ENCODE measurements at regions not wholly inside any gene's neighbourhood (a gene's known extent, or its start where the extent isn't known, plus 50 kb on each side); places are given as distances from the start of the nearest gene placed in this dataset.
"Not testable (repeated sequence)": the region's sequence is repeated elsewhere in the genome, so short reads cannot be mapped to it uniquely, and the experiment has no call there.

- no peak for DNase-seq
Measured at GRCh38 chr6:12479881-12480280, 189.7 kb downstream of the EDN1 start.

GRCh38 chr6:12480379-12480778, 190.2 kb downstream of the EDN1 start:
- DNase-seq = no peak

DNA sequence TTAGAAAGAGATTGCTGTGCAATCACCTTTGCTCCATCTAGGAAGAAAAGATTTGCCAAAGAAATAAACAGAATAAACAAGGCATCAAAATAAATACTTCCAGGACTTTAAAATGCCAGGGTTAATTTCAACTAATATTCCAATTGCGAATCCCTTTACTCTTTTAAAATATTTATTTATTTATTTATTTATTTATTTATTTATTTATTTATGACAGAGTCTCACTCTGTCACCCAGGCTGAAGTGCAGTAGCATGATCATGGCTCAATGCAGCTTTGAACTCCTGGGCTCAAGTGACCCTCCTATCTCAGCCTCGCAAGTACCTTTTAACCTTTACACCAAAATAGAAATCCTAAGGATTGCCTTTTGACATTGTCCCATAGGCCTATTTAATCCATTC, 191.1 kb downstream of the EDN1 start:
- DNase-seq = no peak

- DNase-seq = no peak
Measured at GRCh38 chr6:12481850-12482249, 191.7 kb downstream of the EDN1 start.

GRCh38 chr6:12482386-12483375, 192.5 kb downstream of the EDN1 start:
- no peak for DNase-seq

GRCh38 chr6:12483712-12484111, 193.6 kb downstream of the EDN1 start:
- DNase-seq = no peak

DNA sequence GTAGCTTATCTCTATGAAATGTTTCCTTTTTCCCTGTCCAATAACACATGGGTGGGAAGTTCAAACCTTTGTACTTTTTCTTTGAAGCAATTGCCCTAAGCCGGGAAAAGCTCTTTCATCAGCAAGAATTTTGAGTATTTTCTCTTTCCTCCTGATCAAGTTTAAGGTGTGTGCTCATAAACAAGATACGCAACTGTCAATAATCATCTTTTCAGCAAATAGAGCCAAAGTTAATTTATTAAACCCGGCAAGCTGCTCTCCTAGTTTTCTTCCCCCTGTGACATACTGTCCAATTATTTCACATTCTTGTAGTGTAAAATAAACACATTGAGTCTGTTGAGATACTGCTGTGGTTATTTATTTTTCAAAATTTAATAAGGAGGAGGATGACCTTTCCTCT, 194.4 kb downstream of the EDN1 start:
- no peak for DNase-seq

DNA sequence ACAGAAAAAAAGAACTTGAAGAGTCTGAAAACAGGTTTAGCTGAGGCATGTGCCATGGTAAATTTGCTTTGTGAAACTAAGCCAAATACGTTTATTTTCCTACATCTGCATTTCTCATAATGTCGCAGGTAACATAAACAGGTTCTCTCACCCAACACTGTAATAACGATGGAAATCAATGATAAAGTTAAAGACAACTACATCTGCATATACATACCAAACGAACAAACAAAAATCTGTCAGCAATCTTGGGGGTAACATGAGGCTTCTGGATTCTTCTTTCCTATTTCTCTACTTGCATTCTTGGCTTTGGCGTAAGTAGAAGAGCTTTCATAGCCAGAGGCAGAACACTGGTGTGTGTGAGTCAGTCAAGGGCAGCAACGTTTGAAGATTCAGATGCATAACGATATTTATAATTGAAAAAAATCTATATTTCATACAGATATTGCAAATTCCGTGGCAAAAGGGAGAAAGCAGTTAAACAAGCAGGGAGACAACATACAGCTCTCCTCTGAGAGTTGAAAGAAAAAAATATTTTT, 195.1 kb downstream of the EDN1 start:
- no peak for DNase-seq

GRCh38 chr6:12485837-12486236, 195.7 kb downstream of the EDN1 start:
- DNase-seq = no peak

DNA sequence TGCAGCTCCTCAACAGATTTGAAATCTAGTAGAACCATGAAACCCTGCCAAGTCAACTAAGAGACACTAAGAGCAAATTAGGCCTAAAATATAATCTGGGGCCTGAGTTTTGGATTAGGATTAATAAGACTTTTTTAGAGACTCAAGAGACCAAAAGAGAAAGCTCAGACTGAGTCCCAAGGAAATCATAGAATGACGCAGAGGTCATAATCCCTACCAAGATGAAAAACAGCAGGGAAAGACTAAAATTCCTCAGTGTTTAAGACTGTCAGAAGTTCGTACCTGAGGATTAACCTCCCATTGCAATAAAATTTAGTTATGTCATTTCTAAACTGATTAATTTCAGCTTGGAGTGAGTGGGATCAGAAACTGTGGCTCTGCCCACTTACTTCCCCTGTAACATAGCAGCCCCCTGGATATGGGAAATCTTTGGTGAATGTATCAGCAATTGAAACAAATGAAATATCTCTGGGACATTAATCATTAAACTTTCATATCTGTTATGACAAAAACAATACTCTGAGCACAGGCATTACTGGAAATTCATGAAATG, 200.3 kb downstream of the EDN1 start:
- no peak for DNase-seq

DNA sequence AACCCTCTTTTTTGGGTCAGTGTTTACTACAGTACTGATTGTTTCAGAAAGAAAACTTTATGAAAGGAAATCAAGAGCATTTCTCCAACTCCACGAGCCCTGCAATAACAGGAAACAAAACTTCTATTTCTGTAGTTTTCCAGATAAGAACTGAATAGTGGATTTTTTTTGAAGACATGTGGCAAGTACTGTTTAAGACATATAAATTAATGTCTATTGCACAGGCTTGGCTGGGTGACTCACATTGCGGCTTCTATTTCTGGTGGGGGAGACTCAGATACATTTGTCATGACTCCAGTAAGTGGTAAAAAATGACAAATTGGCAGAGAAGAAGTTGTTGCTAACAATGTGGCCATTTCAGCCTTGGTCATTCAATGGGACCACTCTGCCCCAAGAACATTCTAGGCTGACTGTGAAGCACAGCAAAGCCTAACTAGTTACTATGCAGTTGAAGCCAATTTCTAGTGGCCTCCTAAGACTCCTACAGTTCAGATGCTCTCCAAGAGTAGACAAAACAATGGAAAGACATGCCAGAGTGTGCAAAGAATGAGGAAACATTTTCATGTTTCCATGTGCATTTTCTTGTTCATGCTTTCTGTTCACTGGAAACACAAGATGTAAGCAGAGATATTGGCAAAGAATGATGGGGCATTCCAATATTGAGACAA, 200.9 kb downstream of the EDN1 start:
- no peak for DNase-seq

GRCh38 chr6:12492929-12493328, 202.8 kb downstream of the EDN1 start:
- DNase-seq = not testable (repeated sequence)

DNA sequence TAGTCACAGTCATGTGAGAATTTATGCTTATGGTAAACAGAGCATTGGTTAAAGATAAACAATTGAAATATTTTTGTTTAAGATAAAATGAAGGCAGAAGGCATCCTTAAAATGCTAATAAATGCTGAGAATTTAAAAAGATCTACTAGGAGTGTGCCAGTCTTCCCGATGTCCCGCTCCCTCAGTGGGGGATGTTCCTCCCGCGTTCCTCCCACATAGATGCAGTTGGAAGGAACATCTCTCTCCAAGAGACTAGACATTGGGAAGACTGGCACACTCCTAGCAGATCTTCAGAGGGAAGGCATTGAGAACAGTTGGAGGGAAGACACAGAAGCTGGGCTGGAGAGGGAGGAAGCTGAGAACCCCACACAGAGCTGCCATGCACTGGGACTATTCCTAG, 203.3 kb downstream of the EDN1 start:
- DNase-seq = no peak

DNA sequence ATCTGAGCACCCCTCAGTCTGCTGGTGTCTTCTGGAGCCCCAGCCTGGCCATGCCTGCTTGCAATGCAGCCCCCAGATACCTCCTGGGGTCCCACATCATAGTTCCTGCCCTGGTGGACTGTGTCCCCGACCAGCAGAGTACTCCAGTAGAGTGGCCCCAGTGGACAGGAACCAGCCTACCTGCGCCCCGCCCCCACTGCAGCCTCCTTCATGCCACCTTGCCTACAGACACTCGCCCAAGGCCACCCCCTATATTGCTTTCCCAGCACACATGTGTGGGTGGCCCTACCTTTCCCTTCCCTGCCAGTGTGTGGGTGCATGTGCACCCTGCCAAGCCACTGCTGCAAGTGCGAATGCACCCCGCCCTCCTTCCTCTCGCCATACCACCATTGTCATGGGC, 204.0 kb downstream of the EDN1 start:
- no peak for DNase-seq

DNA sequence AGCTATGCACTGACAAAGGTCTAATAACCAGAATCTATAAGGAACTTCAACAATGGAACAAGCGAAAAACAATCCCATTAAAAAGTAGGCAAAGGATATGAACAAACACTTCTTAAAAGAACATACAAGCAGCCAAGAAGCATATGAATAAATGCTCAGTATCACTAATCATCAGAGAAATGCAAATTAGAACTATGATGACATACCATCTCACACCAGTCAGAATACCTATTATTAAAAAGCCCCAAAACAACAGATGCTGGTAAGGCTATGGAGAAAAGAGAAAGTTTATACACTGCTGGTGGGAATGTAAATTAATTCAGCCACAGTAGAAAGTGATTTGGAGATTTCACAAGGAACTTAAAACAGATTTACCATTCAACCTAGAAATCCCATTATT, 211.8 kb downstream of the EDN1 start:
- DNase-seq = no peak

DNA sequence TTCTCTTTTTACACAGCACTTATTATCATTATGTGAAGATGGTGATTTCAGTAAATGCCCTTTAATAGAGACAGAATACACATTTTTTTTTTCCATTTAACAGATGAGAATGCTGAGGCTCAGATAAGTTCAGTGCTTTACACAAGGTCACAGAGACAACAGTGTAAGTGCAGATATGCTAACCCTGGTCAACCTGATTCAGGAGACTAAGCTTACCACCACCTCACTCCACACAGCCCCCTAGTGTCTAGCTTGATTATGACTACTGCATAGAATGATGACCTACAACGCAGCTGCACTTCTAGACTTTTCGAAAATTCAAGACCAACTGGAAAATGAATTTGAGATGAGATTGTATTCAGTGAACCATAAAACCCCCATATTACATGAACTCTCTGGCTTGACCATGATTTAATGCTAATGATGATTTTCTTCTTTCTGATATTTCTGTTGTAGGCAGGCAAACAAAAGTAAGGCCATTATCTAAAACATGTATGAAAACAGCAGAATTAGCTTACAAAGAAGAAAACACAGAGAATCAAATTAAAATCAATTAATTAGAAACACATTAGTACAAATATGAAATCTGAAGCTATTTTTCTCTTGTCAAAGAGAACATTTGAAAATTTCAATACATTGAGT, 212.1 kb upstream of the PHACTR1 start:
- no peak for DNase-seq

- no peak for DNase-seq
Measured at GRCh38 chr6:12505486-12505885, 211.1 kb upstream of the PHACTR1 start.

DNA sequence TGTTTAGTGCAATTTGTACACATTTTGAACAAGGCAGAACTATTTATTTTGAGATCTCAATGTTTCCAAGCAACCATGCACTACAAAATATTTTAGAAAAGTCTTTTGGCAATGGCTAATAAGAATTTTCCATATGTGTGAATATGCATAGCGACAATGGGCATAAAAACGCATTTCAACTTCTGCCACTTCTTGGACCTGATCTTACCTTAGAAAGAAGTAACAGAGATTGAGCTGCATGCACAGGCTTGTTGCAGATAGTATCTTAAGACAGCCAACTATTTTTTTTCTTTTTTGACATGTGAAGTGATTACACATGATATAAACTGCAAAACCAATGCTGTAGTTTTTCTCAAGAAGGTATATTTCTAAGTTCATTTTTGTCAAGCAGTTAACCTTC, 210.4 kb upstream of the PHACTR1 start:
- DNase-seq = no peak

DNA sequence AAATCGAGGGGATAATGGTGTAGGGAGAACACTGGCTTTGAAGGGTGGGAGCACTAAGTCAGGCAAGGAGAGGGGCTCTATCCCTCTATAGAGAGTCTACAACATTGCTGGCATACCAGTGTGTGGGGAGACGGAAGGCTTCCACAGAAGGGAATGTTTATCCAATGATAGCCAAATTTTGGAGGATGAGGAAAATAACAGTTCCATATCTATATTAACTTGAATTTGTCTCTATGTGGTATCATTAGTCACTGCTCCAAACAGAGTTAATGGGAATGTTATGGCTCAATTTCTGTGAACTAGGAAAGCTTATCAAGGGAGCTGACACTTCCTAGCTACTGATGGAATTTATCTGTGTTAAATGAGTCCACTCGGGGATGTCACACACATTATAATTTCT, 208.9 kb upstream of the PHACTR1 start:
- DNase-seq = no peak

DNA sequence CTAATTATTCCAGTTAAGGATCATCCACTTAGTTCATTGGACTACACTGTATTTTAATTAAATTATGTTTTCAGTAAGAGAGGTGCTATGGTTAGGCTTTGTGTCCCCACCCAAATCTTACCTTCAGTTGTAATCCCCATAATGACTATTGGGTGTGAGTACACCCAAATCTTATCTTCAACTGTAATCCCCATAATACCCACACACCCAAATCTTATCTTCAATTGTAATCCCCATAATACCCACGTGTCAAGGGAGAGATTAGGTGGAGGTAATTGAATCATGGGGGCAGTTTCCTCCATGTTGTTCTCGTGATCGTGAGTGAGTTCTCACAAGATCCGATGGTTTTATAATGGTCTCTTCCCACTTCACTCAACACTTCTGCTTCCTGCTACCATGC, 208.0 kb upstream of the PHACTR1 start:
- DNase-seq = no peak

- DNase-seq = no peak
Measured at GRCh38 chr6:12509060-12509459, 207.5 kb upstream of the PHACTR1 start.

DNA sequence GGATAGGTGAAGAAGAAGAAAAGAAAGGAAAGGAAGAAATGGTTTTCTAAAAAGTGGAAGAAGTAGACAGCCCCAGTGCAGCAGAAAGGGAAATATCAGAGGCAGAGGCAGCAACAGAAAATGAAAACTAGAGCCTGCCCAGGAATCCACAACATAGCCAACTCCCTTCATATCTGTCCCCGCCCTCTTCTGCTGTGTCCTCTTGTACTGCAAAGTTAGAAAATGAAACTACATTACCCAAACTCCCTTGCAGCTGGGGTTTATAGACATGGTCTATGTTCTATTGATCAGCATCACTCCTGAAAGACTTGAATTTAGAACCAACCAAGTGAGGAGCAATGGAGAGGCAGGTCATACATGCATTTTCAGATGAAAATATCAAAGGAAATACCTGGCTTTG, 200.5 kb upstream of the PHACTR1 start:
- no peak for DNase-seq

- no peak for DNase-seq
Measured at GRCh38 chr6:12522347-12522746, 194.2 kb upstream of the PHACTR1 start.
